HG02642 (cell line): ENCODE measurements at regions not wholly inside any gene's neighbourhood (a gene's known extent, or its start where the extent isn't known, plus 50 kb on each side); places are given as distances from the start of the nearest gene placed in this dataset.
"Not testable (repeated sequence)": the region's sequence is repeated elsewhere in the genome, so short reads cannot be mapped to it uniquely, and the experiment has no call there.

Experiments
- ATAC-seq: cut with Tn5 transposase; IDR thresholded peaks from one replicate; pipeline ENCODE4 v1.9.1; 2021; ENCODE audit warnings: mild to moderate bottlenecking; ENCODE audit not compliant: unreplicated experiment, poor library complexity

DNA sequence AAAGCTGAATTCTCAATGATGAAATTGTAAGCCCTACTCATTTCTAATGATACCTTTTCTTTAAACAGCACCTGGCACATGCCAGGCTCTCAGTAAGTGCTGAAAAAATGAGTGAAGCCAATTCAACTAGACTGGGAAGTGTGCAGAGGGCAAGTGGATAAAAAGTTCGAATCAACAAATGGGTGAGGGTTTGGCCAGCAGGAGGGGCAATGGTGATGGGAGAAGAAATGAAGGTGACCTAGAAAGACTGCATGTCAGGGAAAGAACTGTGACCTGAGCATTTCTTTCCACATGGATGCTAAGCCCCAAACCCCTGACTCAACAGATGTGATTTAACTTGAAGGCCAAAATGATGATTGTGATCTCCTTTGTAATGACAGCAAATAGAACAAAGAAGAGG lies 54.6 kb downstream of the DKK1 start:
- no peak for ATAC-seq

DNA sequence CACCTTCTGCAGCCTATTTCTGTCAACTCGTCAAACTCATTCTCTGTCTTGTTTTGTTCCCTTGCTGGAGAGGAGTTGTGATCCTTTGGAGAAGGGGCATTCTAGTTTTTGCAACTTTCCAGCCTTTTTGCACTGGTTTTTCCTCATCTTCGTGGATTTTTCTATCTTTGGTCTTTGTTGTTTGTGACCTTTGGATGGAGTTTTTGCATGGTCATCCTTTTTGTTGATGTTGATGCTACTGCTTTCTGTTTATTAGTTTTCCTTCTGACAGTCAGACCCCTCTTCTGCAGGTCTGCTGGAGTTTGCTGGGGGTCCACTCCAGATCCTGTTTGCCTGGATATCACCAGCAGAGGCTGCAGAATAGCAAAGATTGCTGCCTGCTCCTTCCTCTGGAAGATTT lies 60.1 kb downstream of the DKK1 start:
- ATAC-seq, result not testable (repeated sequence)

DNA sequence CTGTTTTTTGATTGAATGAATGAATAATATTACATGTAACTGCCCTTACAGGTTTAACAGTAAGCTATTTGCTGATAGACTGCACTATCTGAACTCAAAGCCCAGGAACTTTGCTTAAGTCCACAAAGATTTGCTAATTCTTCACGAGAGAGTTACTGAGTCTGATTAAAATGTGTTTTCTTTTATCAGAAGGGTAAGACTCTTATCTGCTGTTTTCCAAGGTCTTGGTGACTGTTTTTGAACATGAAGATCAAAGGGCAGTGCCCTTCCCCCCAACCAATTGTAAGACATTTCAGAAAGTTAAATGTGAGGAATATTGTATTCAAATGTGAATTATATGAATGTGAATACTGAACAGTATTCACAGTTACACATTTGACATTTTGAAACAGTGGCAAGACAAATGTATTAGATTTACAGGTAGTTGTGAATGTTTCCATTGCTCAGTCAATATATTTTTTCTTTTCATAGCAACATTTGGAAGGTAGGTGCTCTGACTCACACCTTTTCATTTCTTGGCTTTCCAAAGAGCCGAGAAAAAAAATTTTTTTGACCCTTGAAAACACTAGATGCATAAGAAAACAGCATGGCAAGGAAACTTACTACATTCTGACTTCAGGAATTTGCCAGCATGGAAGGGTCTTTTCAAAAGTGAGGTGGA lies 62.7 kb downstream of the DKK1 start:
- ATAC-seq, result no peak

DNA sequence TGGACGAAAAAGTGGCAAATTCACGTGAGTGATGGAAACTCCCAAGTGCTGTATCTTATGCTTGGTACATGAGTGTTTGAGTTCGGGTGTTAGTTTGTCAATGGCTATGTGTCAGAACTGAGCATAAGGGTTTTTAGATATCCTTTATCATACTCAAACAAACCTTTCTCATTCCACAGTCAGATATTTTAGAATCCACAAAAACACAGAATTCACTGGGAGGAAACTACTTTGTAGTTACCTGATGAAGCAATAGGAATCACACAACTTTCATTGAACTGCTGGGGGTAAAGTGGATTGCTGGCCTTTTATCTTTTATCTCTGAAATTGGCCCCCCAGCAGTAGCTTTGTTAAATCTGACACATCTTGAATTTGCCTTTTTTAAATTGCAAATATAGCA lies 64.0 kb downstream of the DKK1 start:
- no peak for ATAC-seq

DNA sequence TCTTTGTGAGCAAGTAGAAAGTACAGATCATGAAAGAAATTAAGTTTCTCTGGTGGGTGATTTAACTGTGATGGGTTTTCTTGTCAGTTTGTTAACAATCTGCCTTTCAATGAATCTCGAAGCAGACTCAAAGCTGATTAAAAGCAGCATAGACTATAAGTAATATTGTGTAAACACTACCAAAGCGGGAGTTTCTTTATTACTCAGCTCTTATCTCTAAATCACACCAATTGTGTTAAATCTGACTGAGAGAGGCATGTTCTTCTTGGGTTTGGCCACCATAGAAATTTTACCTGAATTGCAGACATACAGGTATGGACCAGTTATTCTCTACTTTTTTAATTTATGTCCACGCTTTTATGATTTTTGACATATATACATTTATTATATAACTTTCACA lies 65.2 kb downstream of the DKK1 start:
- no peak for ATAC-seq

DNA sequence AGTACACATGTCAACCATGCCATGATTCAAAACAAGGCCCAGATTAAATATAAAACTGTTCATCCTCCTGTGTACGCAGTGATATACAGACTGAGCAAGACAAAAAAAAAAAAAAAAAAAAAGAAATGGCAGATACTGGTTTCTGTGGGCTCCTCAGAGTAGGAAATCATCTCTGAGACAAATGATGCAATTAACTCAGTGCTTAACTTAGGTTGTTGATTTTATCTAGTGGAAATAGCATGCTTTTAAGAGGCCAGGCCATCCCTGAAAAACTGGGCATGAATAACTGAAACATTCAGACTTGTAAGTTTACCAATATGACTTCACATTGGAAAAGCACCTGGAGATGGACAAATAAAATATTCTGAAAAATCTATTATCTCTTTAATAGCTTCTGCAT lies 69.0 kb downstream of the DKK1 start:
- ATAC-seq, result no peak

DNA sequence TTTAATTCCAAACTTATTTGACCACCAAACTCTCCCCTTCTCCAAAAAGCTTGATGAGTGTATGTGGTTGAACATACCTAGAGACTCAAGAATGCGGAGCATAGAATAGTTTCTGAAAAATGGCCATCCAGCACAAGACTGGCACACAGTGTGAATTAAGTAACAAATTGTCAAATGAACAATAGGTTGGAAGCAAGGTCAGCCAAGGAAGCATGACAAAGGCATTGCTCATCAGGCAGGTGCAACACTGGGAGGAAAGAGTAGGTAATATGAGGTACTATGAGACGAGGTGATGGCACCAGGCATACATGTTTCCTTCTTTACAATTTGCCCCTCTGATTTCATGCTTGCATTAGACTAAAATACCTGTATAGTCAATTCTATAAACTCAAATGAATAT lies 73.7 kb downstream of the DKK1 start:
- no peak for ATAC-seq

DNA sequence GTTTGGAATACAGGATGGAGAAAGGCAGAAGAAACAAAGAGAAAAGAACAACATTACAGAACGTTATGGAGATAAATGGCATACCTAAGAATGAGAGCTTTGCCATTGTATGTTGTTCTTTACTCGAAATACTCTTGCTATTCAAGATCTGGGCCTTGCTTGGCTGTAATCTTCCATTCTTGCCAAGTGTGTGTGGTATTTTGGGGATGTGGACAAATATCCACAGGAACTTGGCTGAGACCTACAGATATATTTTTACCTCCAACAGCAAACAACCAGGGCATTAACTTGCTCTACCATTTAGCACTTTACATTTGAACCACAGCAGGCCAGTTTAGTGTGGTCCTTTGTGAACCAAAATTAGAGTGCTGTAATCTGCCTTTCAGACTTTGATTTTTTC lies 76.3 kb downstream of the DKK1 start:
- ATAC-seq, result no peak

DNA sequence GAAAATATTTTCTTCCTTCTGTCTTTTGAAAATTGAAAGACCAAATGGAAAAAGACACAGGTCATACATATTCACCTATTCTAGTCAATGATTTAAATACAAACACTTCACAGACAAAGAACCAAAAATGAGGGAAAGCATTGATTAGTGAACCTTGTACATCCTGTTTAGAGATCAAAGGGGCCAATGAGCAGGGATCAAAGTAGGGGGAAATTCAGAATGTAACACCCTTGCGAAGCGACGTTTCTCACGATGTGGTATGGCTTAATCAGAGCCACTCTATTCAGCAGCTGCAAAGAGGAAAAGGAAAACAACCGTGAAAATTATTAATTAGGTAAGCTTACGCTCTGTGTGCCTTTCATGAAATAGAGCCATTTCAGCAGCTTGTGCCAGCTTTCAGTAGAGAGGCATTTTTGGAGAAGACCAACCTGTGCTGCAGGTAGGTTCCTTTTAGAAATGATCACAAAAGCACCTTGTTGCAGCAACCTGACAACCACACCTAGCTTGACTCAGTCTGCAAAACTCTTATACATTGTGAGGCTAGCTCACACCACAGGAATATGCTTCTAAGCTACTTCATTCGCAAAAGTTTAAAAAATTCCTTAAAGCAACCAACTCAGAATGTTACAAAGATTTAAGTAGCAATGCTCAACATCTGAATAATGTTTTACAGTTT lies 78.0 kb downstream of the DKK1 start:
- ATAC-seq, result no peak

DNA sequence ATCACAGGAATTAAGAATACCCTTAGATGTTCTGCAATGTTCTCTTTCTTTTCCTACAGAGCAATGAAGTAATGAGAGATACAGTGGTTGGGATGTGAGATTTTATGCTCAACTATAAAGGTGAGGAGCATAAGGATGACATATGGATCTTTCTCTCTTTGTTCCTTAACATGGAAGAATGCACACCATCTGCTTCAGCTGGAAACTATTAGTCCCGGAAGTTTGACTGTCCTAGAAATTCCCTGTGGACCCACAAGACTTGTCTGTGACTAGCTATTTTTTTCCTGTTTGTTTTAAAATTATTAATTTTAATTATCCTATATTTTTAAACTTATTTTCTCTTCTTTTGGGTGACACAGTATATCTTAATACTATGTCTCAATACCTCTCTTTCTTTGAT lies 80.2 kb downstream of the DKK1 start:
- no peak for ATAC-seq

DNA sequence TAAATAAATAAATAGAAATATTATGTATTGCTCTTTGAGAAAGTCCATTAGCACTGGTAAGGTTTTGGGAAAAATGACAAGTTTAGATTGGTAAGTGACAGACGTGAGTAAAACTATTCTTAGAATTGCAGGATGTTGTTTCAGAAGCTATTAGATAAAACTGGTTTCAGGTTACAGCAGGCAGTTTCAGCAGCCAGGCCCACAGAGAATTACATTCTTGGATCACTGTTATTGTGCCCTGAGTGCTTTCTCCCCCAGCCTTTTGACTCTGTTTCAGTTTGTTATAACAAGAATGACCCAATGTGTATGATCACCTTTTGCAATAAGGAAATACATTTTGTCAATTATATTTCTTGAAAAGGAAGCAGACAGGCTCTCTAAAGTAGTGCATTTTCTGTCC lies 86.5 kb downstream of the DKK1 start:
- no peak for ATAC-seq

DNA sequence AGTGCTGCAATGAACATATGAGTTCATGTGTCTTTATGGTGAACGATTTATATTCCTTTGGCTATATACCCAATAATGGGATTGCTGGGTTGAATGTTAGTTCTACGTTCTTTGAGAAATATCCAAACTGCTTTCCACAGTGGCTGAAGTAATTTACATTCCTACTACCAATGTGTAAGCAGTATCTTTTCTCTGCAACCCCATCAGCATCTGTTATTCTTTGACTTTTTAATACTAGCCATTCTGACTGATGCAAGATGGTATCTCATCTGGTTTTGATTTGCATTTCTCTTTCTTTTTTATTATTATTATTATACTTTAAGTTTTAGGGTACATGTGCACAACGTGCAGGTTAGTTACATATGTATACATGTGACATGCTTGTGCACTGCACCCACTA lies 89.7 kb downstream of the DKK1 start:
- not testable (repeated sequence) for ATAC-seq

DNA sequence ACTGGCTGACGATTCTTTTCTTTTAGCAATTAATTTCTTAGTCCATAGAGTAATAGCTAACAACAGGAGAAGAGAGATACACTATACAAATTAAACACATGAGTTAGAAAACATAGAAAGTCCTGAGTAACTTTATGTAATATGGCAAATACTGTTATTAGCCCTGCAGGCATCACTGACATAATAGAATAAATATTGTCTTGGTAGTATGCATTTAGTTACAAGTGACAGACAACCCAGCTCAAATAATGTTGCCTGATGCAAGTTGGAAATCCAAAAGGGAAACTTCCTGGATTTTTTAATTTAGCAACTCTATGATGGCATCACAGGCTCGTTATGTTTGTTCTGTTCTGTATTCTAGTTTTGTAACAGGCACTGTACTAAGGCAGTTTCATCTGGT lies 95.1 kb downstream of the DKK1 start:
- no peak for ATAC-seq

DNA sequence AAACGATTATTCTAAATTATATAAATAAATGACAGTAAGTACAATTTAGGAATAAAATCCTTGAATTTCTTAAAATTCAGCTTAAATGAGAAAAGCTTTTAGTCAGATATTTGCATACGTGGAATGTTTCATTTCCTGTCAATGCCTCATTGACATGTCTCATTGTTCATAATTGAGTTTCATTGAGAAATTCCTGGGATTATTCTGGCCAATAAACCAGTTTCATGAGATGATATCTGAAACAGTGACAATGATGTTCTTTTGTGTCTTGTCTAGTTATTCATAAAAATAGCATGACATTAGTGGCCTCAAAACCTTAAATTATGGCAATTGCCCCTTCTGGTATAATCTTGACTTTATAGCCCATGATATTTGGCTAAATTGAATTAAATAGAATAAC lies 95.8 kb downstream of the DKK1 start:
- no peak for ATAC-seq

DNA sequence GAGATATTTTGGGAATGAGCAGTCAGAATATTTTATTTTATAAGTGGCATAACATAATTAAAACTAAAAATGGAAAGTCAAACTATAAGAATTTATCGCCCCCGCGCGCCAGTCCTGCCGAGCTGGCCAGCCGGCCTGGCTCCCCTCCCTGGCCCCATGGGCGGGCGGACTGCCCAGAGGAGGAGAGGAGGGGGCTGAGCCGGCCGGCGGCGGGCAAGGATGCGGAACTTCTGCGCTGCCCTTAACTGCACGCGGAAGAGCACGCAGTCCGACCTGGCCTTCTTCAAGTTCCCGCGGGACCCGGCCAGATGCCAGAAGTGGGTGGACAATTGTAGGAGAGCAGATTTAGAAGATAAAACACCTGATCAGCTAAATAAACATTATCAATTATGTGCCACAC lies 96.8 kb downstream of the DKK1 start:
- ATAC-seq, result no peak

DNA sequence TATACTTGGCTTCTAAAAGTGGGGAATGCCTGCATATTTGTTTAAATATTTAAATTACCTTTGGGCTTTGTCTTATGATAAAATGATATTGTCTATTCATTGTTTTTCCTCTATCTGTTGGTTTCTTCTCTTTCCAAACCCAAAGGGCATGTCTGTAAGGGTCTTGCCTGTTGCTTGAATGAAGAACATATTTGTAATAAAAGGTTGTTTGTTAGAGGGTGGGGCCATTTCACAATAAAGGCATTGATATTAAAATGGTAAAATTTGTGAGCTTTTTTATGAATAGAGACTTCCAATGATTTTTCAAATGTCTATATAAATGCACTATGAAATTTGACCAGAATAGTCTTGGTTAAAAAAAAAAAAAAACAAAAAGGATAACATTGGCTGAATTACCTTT lies 105.2 kb downstream of the DKK1 start:
- ATAC-seq, result no peak

DNA sequence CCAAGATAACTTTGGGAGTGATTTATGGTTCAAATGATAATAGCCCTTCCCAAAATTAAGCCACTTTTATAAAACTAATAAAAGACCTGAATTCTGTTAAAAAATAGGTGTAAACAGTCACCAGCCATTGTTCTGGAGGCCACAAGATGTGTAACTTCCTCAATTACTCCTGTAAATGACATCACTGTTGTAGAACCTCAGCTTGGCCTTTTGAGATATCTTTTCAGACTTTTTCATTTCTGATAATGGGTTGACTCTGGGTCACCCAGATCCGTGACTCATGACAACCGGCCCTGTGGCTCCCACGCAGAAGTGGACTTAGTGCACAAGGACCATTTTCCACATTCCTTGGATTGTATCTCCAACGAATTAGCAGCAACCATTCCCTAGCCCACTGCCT lies 106.6 kb downstream of the DKK1 start:
- no peak for ATAC-seq

DNA sequence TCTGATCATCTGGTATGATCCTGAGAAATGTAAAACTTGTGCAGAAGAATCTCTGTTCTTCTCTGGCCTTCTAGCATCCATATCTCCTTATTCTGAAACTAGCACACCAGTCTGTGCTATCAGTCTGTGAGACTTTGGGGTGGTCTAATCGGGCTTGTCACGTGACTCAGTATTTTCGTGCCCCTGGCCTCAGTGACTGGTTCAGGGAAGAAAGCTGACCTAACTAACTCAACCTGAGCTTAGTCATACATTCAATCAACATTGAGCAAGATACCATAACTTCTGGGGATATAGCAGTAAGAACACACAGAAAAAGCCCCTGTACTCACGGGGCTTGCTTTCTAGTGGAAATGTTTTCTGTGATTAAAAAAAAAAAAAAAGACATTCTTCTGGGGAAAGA lies 109.3 kb downstream of the DKK1 start:
- no peak for ATAC-seq

DNA sequence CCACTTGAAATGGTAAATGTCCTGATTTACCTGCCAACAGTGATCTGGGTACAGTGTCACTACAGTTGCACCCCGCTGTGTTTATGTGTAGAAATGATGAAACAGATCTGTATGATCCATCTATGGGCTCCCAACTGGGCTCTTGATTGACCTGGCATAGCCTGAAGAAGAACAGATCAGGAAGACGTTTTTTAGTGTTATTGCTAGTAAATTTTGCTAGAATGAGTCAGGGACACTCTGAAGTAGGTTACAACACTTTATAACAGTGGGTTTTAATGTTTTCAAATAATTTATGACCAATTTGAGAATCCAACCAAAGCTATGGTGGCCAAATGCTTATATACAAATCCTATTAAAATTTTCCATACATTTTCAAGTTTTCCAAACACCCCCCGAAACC lies 110.3 kb downstream of the DKK1 start:
- no peak for ATAC-seq

DNA sequence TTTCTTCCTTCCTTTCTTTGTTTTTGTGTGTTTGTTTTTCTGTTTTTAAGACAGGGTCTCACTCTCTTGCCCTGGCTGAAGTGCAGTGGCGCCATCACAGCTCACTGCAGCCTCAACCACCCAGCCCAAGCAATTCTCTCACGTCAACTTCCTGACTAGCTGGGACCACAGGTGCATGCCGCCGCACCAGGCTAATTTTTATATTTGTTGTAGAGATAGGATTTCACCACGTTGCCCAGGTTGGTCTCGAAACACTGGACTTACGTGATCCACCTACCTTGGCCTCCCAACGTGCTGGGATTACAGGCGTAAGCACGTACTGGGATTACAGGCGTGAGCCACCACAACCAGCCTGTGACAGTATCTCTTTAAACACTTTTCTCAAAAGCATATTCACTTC lies 120.7 kb downstream of the DKK1 start:
- no peak for ATAC-seq

DNA sequence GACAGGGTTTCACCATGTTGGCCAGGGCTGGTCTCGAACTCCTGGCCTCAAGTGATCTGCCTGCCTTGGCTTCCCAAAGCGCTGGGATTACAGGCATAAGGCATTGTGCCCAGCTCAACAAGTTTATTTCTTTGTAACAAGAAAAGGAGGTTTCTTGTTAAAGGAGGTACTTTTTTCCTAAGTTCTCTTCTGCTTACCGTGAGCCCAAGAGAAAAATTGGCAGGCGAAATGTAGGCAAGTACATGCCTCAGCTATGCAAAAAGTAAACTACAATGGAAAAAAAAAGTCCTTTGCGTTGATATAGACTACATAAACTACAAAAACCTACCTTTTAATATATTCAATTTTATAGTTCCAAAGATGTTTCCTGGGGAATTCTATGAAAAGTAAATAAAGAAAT lies 122.6 kb downstream of the DKK1 start:
- no peak for ATAC-seq

DNA sequence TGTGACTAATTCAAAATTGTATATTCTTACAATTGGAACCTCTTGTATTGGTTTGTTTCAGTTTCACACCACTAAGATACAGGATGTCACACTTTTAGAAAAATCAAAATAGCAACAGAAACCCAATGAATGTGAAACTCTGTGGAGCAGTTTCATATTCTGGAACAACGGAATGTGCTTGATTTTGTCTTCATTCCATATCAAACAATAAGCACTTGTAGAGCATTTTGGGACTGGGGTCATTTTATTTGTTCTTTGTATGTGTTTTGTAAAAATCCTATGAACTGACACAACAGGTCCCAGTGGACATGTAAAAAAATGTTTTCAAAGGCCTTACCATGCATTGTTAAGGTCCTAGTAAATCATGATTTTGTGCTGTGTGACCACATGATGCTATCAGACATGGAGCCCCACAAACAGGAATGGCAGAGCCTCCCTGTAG lies 123.1 kb downstream of the DKK1 start:
- peak; percentile 69 for ATAC-seq
